B cell (primary cell): ENCODE measurements at regions not wholly inside any gene's neighbourhood (a gene's known extent, or its start where the extent isn't known, plus 50 kb on each side); places are given as distances from the start of the nearest gene placed in this dataset.

Source experiments
- ATAC-seq: fragments of 200-7000 bp; cut with Tn5 transposase; one replicate; pipeline ENCODE4 v1.10.0; 2021; ENCODE audit warnings: low read depth, mild to moderate bottlenecking, moderate number of reproducible peaks, moderate library complexity
- CTCF ChIA-PET: fragments of 350-600 bp; sonication (Branson Sonifier 250); formaldehyde crosslinking; loops from one replicate; lab custom pipeline; 2021; ENCODE audit warnings: antibody characterized with exemption, inconsistent platforms; lab: Charles Lee
- POLR2A ChIA-PET: fragments of 350-600 bp; sonication (Branson Sonifier 250); formaldehyde crosslinking; loops from one replicate; lab custom pipeline; 2021; ENCODE audit warnings: antibody characterized with exemption; lab: Charles Lee
- DNase-seq: peaks from one replicate; pipeline ENCODE4 v3.0.0; 2013
- H2AFZ ChIP-seq: 2 replicates; pipeline ENCODE4 v1.6.1; 2012; ENCODE audit warnings: mild to moderate bottlenecking, low read depth, low read length; ENCODE audit not compliant: insufficient read depth, poor library complexity, severe bottlenecking
- H3K27ac ChIP-seq, 2 donors: 1 replicate in 1 of 2; 2 replicates in 1 of 2; pipeline ENCODE4 v1.5.1; 2012 to 2013; ENCODE audit warnings: low read length in 2 of 2, mild to moderate bottlenecking in 2 of 2, moderate library complexity in 1 of 2
- H3K27me3 ChIP-seq, 4 experiments: fragments of 200-600 bp in 1 of 4; sonication (generic) in 1 of 4; replicated peaks in 1 of 4; 1 replicate in 2 of 4; 2 replicates in 2 of 4; pipeline versions ENCODE4 v1.6.1 to v1.7.0; 2013 to 2016; ENCODE audit warnings: low read length in 3 of 4, mild to moderate bottlenecking in 2 of 4, mixed read lengths in 1 of 4, moderate library complexity in 1 of 4; ENCODE audit not compliant: insufficient read depth in 4 of 4, control insufficient read depth in 3 of 4; ENCODE audit errors: control extremely low read depth in 1 of 4
- H3K36me3 ChIP-seq, 2 experiments: replicated peaks in 1 of 2; 1 replicate in 1 of 2; 2 replicates in 1 of 2; pipeline versions ENCODE4 v1.6.1 to v1.7.1; 2013; ENCODE audit warnings: low read length in 1 of 2; ENCODE audit not compliant: insufficient read depth in 2 of 2, control insufficient read depth in 1 of 2; ENCODE audit errors: control extremely low read depth in 1 of 2, extremely low read depth in 1 of 2
- H3K4me1 ChIP-seq, 2 donors: fragments of 200-600 bp in 1 of 2; sonication (generic) in 1 of 2; 1 replicate in 1 of 2; 2 replicates in 1 of 2; pipeline versions ENCODE4 v1.5.1 to v1.6.1; 2013 to 2017; ENCODE audit warnings: low read length in 2 of 2; ENCODE audit not compliant: control insufficient read depth in 2 of 2, insufficient read depth in 2 of 2
- H3K4me2 ChIP-seq: replicated peaks from 2 replicates; pipeline ENCODE3; 2012; ENCODE audit warnings: mild to moderate bottlenecking, low read depth, low read length; ENCODE audit not compliant: poor library complexity, severe bottlenecking
- H3K4me3 ChIP-seq, 5 experiments: fragments of 200-600 bp in 1 of 5; sonication (generic) in 1 of 5; 1 replicate in 3 of 5; 2 replicates in 2 of 5; pipeline versions ENCODE4 v1.5.1 to v1.7.0; 2011 to 2016; ENCODE audit warnings: low read length in 4 of 5, mild to moderate bottlenecking in 4 of 5, low read depth in 2 of 5, control low read depth in 1 of 5, moderate library complexity in 1 of 5; ENCODE audit not compliant: insufficient read depth in 1 of 5; ENCODE audit errors: control extremely low read depth in 1 of 5, extremely low read depth in 1 of 5
- H3K79me2 ChIP-seq: fragments of 200-600 bp; sonication (generic); one replicate; pipeline ENCODE4 v1.6.0; 2016; ENCODE audit warnings: low read length; ENCODE audit not compliant: control insufficient read depth, insufficient read depth
- H3K9ac ChIP-seq: fragments of 200-600 bp; sonication (generic); 2 replicates; pipeline ENCODE4 v1.6.1; 2017; ENCODE audit warnings: mild to moderate bottlenecking, low read length, moderate library complexity
- H3K9me3 ChIP-seq, 3 donors: one replicate each; pipeline versions ENCODE4 v1.6.1 to v1.7.1; 2013; ENCODE audit warnings: low read length in 2 of 3; ENCODE audit not compliant: control insufficient read depth in 2 of 3, insufficient read depth in 1 of 3; ENCODE audit errors: control extremely low read depth in 1 of 3
- H4K20me1 ChIP-seq: 2 replicates; pipeline ENCODE4 v1.6.0; 2012; ENCODE audit warnings: mild to moderate bottlenecking, low read length; ENCODE audit not compliant: insufficient read depth, control insufficient read depth, poor library complexity, severe bottlenecking
- H3K27ac Mint-ChIP-seq: one replicate; pipeline ENCODE4 v1.8.0; 2021; ENCODE audit warnings: mixed read lengths
- H3K27me3 Mint-ChIP-seq: one replicate; pipeline ENCODE4 v1.8.0; 2021; ENCODE audit warnings: mixed read lengths
- H3K4me1 Mint-ChIP-seq: one replicate; pipeline ENCODE4 v1.8.0; 2021; ENCODE audit warnings: mixed read lengths
- H3K4me3 Mint-ChIP-seq: one replicate; pipeline ENCODE4 v1.8.0; 2021; ENCODE audit warnings: mixed read lengths
- H3K9me3 Mint-ChIP-seq: one replicate; pipeline ENCODE4 v1.8.0; 2022; ENCODE audit warnings: mixed read lengths; ENCODE audit not compliant: insufficient read depth
- CTCF ChIP-seq: fragments of 200-600 bp; IDR thresholded peaks from one replicate; pipeline ENCODE4 v1.8.0; 2022; ENCODE audit warnings: antibody characterized with exemption, mild to moderate bottlenecking
- EZH2 ChIP-seq: IDR thresholded peaks from 2 replicates; pipeline ENCODE4 v1.6.1; 2012; ENCODE audit warnings: borderline replicate concordance, low read depth, mild to moderate bottlenecking, moderate library complexity, low read length; ENCODE audit not compliant: insufficient read depth, poor library complexity, severe bottlenecking
- WGBS: methylation state at CpG from one replicate; pipeline ENCODE4 v1.1.5; 2013; ENCODE audit warnings: missing lambda C conversion rate; ENCODE audit not compliant: insufficient coverage; 5-methylcytosine and 5-hydroxymethylcytosine counted together
- intact Hi-C: fragments of 100-400 bp; cut with micrococcal nuclease; formaldehyde crosslinking; loops from one replicate; pipeline ENCODE4 v1.10.0; 2022

DNA sequence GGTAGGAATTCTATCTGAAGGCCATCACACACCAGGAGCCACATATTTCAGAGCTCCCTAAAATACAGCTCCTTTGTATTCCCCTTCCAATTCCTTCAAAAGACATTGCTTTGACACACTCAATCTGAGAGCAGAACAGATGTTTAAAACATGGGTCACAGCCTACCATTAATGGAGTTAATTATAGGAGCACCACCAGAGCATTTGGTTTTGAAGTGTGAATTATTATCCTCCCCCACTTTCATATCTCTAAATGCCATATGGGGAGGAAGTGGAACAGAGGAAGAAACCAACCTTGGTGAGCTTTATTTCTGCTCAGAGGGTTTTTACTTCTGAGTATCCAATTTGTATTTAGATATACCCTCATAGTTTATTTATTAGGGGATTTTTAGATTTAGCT lies 50.7 kb upstream of the TNFRSF21 start:
- no peak overlapping the region for H3K9ac ChIP-seq
- H3K4me3 ChIP-seq = no peak overlapping the region
- intact Hi-C loops = no loop called here
- no peak overlapping the region for H3K4me2 ChIP-seq
- H3K27ac Mint-ChIP-seq = no peak overlapping the region
- H3K4me1 Mint-ChIP-seq = peaks cover 37% of the 10 kb centered on the region
- no peaks in the 10 kb centered on the region for H3K36me3 ChIP-seq
- no peak for TF ChIP-seq EZH2
- TF ChIP-seq CTCF = no peak
- DNase-seq (no peak), ATAC-seq (no peak)
- peaks cover 33 to 39% of the 10 kb centered on the region in 2 donors for H3K4me1 ChIP-seq
- H2AFZ ChIP-seq = no peak overlapping the region
- H3K4me3 Mint-ChIP-seq = peak overlapping the region; percentile 14
- H3K9me3 Mint-ChIP-seq = no peaks in the 10 kb centered on the region
- H3K79me2 ChIP-seq = no peaks in the 10 kb centered on the region
- no peaks in the 10 kb centered on the region for H3K9me3 ChIP-seq
- ChIA-PET CTCF (no interaction called here), POLR2A (no interaction called here)
- peaks cover 3% of the 10 kb centered on the region for H3K27me3 Mint-ChIP-seq
- H4K20me1 ChIP-seq = no peaks in the 10 kb centered on the region
- no peaks in the 10 kb centered on the region for H3K27me3 ChIP-seq
- H3K27ac ChIP-seq = no peak overlapping the region

DNA sequence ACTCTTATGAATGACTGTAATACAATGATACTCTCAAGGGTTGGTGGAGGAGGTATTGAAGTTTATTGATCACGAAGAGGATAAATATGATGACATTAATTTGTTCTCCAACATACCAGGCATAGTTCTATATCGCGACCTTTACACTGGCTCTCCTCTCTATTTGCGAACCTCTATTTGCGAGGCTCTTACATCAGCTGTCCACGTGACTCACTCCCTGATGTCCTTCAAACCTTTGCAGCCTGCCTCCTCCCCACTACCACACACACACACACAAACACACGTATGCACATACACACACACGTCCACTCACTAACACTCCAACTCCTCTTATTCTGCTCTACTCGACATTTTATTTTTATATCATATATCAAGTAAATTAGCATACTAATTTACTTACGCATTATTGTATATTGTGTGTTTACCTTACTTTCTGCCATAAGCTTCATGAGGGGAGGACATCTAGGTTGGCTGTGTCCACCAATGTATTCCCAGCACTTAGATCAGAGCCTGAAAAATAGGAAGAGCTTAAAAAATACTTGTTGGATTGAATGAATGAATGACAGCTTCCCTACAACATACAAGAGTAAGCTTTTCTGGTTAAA lies 53.3 kb upstream of the TNFRSF21 start:
- POLR2A ChIA-PET = no interaction called here
- H3K9me3 ChIP-seq = no peaks in the 10 kb centered on the region

More for the DNA sequence above, 53.3 kb upstream of the TNFRSF21 start:
- no peak overlapping the region for H2AFZ ChIP-seq
- DNase-seq = no peak
- no peak overlapping the region for H3K27ac ChIP-seq
- H3K4me1 ChIP-seq = peaks cover 25 to 30% of the 10 kb centered on the region in 2 donors
- H3K4me2 ChIP-seq = no peak overlapping the region
- H3K27me3 ChIP-seq = no peaks in the 10 kb centered on the region
- no peak for ATAC-seq
- H3K79me2 ChIP-seq = no peaks in the 10 kb centered on the region
- CTCF ChIA-PET = no interaction called here
- intact Hi-C loops = no loop called here
- Mint-ChIP-seq H3K27ac (no peak overlapping the region), H3K9me3 (no peaks in the 10 kb centered on the region), H3K4me1 (peaks cover 29% of the 10 kb centered on the region), H3K27me3 (no peaks in the 10 kb centered on the region), H3K4me3 (no peak overlapping the region)
- no peaks in the 10 kb centered on the region for H3K36me3 ChIP-seq
- H3K4me3 ChIP-seq = no peak overlapping the region
- TF ChIP-seq CTCF = no peak
- no peak for TF ChIP-seq EZH2
- WGBS = 96% methylated on average over 5 of the region's 10 CpGs
- H4K20me1 ChIP-seq = no peaks in the 10 kb centered on the region
- no peak overlapping the region for H3K9ac ChIP-seq
